PC-9 (cell line): ENCODE measurements at regions not wholly inside any gene's neighbourhood (a gene's known extent, or its start where the extent isn't known, plus 50 kb on each side); places are given as distances from the start of the nearest gene placed in this dataset.

ENCODE experiments used
- BruUV-seq: library from RNA; stranded (reverse); fragments of 400-500 nt; replicated peaks from 2 replicates; lab custom pipeline; 2021; lab: Mats Ljungman, UMichigan
- CTCF ChIA-PET: fragments of 300-600 bp; sonication (Branson Sonifier 250); formaldehyde crosslinking; loops from one replicate; lab custom pipeline; 2022; ENCODE audit warnings: antibody characterized with exemption; lab: Charles Lee
- POLR2A ChIA-PET: fragments of 300-600 bp; sonication (Branson Sonifier 250); formaldehyde crosslinking; loops from one replicate; lab custom pipeline; 2022; ENCODE audit warnings: antibody characterized with exemption; ENCODE audit not compliant: unreplicated experiment; lab: Charles Lee
- DNase-seq, 2 experiments: peaks; one replicate each; pipeline versions ENCODE4 v3.0.0 to v3.0.0-alpha.2; 2015 to 2022; ENCODE audit warnings: mixed read lengths in 1 of 2
- H2AFZ ChIP-seq: fragments of 200-600 bp; sonication (generic); 2 replicates; pipeline ENCODE4 v1.8.1; 2017; ENCODE audit warnings: antibody characterized with exemption
- H3F3A ChIP-seq: fragments of 200-600 bp; sonication (generic); 2 replicates; pipeline ENCODE4 v1.8.1; 2017; ENCODE audit warnings: antibody characterized with exemption, mild to moderate bottlenecking, low read depth; ENCODE audit not compliant: insufficient read depth
- H3K27ac ChIP-seq: fragments of 200-600 bp; sonication (generic); 2 replicates; pipeline ENCODE4 v1.6.1; 2016; ENCODE audit warnings: mixed run types
- H3K27me3 ChIP-seq: fragments of 200-600 bp; sonication (generic); 2 replicates; pipeline ENCODE4 v1.6.1; 2016; ENCODE audit warnings: low read depth, mixed run types; ENCODE audit not compliant: insufficient read depth
- H3K36me3 ChIP-seq: fragments of 200-600 bp; sonication (generic); 2 replicates; pipeline ENCODE4 v1.6.1; 2016; ENCODE audit warnings: low read depth, mixed run types
- H3K4me1 ChIP-seq: fragments of 200-600 bp; sonication (generic); replicated peaks from 2 replicates; pipeline ENCODE4 v1.6.1; 2016; ENCODE audit warnings: mixed run types; ENCODE audit not compliant: insufficient read depth
- H3K4me2 ChIP-seq: fragments of 200-600 bp; sonication (generic); 2 replicates; pipeline ENCODE4 v1.6.1; 2017; ENCODE audit warnings: mixed run types
- H3K4me3 ChIP-seq: fragments of 200-600 bp; sonication (generic); 2 replicates; pipeline ENCODE4 v1.6.1; 2016; ENCODE audit warnings: mixed run types
- H3K79me2 ChIP-seq: fragments of 200-600 bp; sonication (generic); 2 replicates; pipeline ENCODE4 v1.6.1; 2017; ENCODE audit warnings: low read depth, mixed run types
- H3K9me2 ChIP-seq: fragments of 200-600 bp; sonication (generic); 2 replicates; pipeline ENCODE4 v1.8.1; 2017; ENCODE audit warnings: mild to moderate bottlenecking; ENCODE audit not compliant: insufficient read depth
- H3K9me3 ChIP-seq: fragments of 200-600 bp; sonication (generic); 2 replicates; pipeline ENCODE4 v1.8.1; 2016; ENCODE audit warnings: low read depth; ENCODE audit not compliant: insufficient read depth
- H4K20me1 ChIP-seq: fragments of 200-600 bp; sonication (generic); 2 replicates; pipeline ENCODE4 v1.8.1; 2017; ENCODE audit not compliant: insufficient read depth
- CTCF ChIP-seq: fragments of 200-600 bp; sonication (generic); conservative IDR thresholded peaks from 2 replicates; pipeline ENCODE4 v1.6.1; 2017; ENCODE audit warnings: mixed run types, antibody characterized with exemption, mild to moderate bottlenecking, moderate library complexity
- EZH2 ChIP-seq: fragments of 200-600 bp; sonication (generic); IDR thresholded peaks from 2 replicates; pipeline ENCODE4 v1.8.0; 2017; ENCODE audit warnings: antibody characterized with exemption, low read depth
- intact Hi-C: fragments of 100-400 bp; cut with micrococcal nuclease; formaldehyde crosslinking; loops from one replicate; pipeline ENCODE4 v1.10.0; 2022; ENCODE audit not compliant: unreplicated experiment

GRCh38 chr18:57923611-57924010, 120.4 kb upstream of the NEDD4L start:
- Histone ChIP-seq H3K4me3 (no peak overlapping the region), H3K4me1 (peaks cover 10% of the 10 kb centered on the region; the same call in 1 of the 2 replicates), H4K20me1 (no peaks in the 10 kb centered on the region), H3K9me3 (no peaks in the 10 kb centered on the region), H3F3A (no peaks in the 10 kb centered on the region), H3K9me2 (no peaks in the 10 kb centered on the region), H3K4me2 (no peak overlapping the region), H3K36me3 (no peaks in the 10 kb centered on the region), H3K79me2 (no peaks in the 10 kb centered on the region), H2AFZ (no peak overlapping the region), H3K27ac (no peak overlapping the region), H3K27me3 (no peaks in the 10 kb centered on the region)
- ChIA-PET CTCF (no interaction called here), POLR2A (no interaction called here)
- TF ChIP-seq CTCF, result no peak
- TF ChIP-seq EZH2, result no peak
- intact Hi-C loops, result no loop called here
- BruUV-seq, result no TSS peak
- DNase-seq, result no peak

GRCh38 chr18:57922885-57923284, 119.8 kb upstream of the ATP8B1 start:
- DNase-seq, result no peak
- CTCF ChIA-PET, result no interaction called here
- Histone ChIP-seq H3F3A (no peaks in the 10 kb centered on the region), H3K4me3 (no peak overlapping the region), H3K9me3 (no peaks in the 10 kb centered on the region), H3K36me3 (no peaks in the 10 kb centered on the region), H3K79me2 (no peaks in the 10 kb centered on the region), H3K4me2 (no peak overlapping the region), H2AFZ (no peak overlapping the region), H3K27me3 (no peaks in the 10 kb centered on the region), H3K27ac (no peak overlapping the region), H4K20me1 (no peaks in the 10 kb centered on the region), H3K9me2 (no peaks in the 10 kb centered on the region), H3K4me1 (peaks cover 10% of the 10 kb centered on the region; the same call in 1 of the 2 replicates)
- TF ChIP-seq CTCF (no peak), EZH2 (no peak)
- intact Hi-C loops, result no loop called here
- POLR2A ChIA-PET, result no interaction called here
- no TSS peak for BruUV-seq

GRCh38 chr18:57921708-57922107, 118.6 kb upstream of the ATP8B1 start:
- intact Hi-C loops, result no loop called here
- DNase-seq, result no peak
- ChIA-PET CTCF (no interaction called here), POLR2A (no interaction called here)
- no peak overlapping the region for H2AFZ ChIP-seq
- H3K27me3 ChIP-seq, result no peaks in the 10 kb centered on the region
- no peak overlapping the region for H3K4me2 ChIP-seq
- no peaks in the 10 kb centered on the region for H3F3A ChIP-seq
- H3K79me2 ChIP-seq, result no peaks in the 10 kb centered on the region
- H3K27ac ChIP-seq, result no peak overlapping the region
- BruUV-seq, result no TSS peak
- no peaks in the 10 kb centered on the region for H3K9me3 ChIP-seq
- H4K20me1 ChIP-seq, result no peaks in the 10 kb centered on the region
- no peaks in the 10 kb centered on the region for H3K9me2 ChIP-seq
- no peaks in the 10 kb centered on the region for H3K36me3 ChIP-seq
- no peak overlapping the region for H3K4me3 ChIP-seq
- no peak for TF ChIP-seq EZH2
- no peak for TF ChIP-seq CTCF
- peaks cover 10% of the 10 kb centered on the region; the same call in 1 of the 2 replicates for H3K4me1 ChIP-seq
